GM19328 (cell line): ENCODE measurements at regions not wholly inside any gene's neighbourhood (a gene's known extent, or its start where the extent isn't known, plus 50 kb on each side); places are given as distances from the start of the nearest gene placed in this dataset.
A peak's percentile ranks its signal among the peaks of the same experiment; 100 is the strongest.
"Not testable (repeated sequence)": the region's sequence is repeated elsewhere in the genome, so short reads cannot be mapped to it uniquely, and the experiment has no call there.

Source experiments
- ATAC-seq: cut with Tn5 transposase; IDR thresholded peaks from one replicate; pipeline ENCODE4 v1.9.1; 2021; ENCODE audit warnings: mild to moderate bottlenecking, moderate library complexity; ENCODE audit not compliant: unreplicated experiment

DNA sequence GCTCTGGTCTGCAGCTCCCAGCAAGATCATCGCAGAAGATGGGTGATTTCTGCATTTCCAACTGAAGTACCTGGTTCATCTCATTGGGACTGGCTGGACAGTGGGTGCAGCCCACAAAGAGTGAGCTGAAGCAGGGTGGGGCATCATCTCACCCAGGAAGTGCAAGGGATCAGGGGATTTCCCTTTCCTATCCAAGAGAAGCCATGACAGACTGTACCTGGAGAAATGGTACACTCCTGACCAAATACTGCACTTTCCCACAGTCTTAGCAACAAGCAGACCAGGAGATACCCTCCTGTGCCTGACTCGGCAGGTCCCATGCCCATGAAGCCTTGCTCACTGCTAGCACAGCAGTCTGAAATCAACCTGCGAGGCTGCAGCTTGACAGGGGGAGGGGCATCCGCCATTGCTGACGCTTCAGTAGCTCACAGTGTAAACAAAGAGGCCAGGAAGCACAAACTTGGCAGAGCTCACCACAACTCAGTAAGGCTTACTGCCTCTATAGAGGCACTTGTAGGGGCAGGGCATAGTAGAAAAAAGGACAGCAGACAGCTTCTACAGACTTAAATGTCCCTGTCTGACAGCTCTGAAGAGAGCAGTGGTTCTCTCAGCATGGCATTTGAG is 60.5 kb downstream of the AREG start:
- not testable (repeated sequence) for ATAC-seq

DNA sequence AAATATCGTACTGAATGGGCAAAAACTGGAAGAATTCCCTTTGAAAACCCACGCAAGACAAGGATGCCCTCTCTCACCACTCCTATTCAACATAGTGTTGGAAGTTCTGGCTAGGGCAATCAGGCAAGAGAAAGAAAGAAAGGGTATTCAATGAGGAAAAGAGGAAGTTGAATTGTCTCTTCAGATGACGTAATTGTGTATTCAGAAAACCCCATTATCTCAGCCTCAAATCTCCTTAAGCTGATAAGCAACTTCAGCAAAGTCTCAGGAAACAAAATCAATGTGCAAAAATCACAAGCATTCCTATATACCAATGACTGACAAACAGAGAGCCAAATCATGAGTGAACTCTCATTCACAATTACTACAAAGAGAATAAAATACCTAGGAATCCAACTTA is 64.4 kb downstream of the AREG start:
- not testable (repeated sequence) for ATAC-seq

DNA sequence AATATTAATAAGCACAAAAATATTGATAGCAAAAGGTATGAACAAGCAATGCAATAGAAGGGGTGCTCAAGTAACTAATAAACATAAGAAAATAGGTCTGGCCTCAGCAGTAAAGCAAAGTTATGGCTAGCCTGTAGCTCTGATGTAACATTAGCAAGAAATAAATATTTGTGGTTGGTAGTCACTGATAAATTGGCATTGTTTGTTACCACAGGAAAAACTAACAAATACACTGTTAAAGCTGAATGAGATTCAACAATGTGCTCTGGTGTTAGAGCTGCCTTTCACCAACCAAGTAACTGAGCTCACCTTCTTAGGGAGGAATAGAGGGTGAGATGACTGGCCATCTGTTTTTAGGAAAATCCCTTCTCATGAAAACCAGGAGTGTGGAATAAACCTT is 71.4 kb downstream of the AREG start:
- ATAC-seq: no peak

DNA sequence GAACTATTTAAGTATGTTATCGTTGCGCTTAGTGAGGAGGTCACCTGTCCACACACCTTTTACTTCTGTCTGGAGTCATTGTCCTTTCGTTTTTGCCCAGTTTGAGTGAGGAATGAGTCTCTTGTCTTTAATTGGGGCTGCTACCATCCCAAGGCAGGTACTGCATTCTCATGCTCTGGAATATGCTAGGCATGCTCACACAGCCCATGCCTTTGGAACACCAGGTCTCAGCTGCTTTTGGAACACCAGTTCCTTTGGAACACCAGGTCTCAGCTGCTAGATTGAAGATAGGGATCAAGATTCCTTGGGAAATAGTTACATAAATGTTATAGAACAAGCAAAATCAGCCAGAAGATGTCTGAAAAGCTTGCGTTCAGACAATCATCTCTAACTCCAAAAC is 73.1 kb downstream of the AREG start:
- no peak for ATAC-seq

DNA sequence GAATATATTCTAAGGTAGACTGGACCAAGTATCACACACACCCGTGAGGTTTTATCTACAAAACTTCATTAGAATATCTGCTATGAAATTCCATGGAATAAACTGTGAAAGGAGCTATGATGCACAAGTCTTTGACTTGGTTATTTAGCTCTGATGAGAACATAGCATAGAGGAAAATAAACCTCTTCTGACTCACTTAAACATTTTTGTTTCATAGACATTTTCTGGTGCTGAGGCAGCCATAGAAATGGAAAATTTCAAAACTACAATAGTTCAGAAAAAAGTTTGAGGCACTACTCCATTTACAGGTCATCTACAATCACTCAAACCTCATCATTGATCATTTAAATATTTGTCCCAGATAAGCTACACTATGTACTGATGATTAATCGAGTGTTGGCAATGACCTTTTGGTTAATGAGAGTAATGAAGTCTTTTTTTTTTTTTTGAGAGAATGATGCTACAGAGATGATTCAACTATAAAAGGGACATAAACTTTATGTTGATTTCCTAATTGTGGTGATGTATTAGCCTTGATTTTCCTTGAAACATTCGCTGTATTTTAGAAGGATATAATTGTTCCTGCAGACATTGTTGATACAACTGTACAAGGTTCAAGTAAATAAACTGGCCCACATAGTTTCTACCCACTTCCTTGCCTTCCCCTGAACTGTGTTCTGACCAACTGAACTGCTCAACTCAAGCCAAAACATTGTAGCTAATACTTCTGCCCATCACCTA is 77.5 kb downstream of the AREG start:
- no peak for ATAC-seq

DNA sequence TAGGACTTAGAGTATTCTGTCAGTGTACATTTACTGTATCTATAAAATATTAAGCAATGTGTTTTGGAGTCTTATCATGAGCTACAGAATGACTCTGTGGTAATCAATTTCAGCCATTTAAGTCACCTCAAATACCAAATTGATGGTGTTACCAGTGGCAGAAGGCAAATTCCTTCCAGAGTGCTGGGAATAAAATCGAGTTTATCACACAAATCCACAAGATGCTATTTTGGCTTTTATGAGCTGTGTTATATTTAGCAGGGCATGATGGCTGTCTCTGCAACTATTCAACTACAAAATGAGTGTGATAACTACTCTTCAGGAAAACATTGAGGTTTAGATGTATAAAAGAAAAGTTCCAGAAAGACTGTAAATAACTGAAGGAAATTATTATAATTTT is 78.2 kb downstream of the AREG start:
- no peak for ATAC-seq

DNA sequence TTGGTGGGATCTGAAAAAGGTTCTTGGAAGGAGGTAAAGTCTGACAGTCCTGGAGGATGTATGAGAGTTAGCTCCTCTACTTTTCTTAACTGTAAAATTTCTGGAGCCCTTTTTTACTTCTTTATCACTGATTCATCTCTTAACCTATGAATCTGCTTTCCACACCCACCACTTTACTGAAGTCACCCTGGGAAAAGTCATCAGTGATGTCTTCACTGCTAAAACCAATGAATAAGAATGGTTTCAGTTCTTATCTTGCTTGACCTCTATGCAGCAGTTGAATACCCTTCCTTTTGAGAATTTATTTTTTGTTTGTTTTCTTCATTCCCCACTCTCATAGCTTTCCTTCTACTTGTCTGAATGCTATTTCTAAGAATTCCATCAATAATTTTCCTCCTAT is 80.0 kb downstream of the AREG start:
- no peak for ATAC-seq

DNA sequence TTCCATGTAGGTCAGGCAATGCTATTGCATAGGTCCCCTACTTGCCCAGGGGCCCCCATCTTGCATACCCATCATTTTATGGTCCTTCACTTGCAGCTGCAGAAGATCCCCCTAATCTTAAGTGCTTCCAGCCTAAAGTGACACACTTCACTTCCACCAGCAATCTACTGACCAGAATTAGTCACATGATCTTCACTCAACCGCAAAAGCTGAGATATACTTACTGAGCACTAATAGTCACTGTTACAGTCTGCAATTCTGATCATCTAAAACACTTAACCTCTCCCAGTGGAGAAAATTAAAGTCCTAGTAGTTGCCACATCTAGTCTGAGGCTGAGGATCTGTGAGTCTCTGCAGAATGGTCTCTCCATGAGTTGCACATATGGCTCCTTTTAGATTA is 82.1 kb downstream of the AREG start:
- no peak for ATAC-seq

DNA sequence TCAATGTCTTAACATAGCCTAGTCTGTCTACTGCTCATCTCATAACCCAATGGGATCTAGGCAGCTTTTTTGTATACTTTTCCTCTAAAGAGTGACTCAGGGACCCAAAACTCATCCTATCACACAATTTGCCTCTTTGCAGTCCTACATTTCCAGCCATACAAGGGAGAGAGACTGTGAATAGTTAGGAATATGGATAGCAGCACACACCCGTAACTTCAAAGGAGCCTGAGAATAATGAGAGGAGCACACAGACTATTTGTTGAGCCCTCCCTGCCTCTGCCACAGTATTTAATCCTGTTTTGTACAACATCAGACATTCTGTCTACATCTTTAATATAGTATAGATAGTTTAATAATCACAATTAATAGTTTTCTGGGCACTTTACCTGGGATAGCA is 83.2 kb downstream of the AREG start:
- ATAC-seq: no peak

DNA sequence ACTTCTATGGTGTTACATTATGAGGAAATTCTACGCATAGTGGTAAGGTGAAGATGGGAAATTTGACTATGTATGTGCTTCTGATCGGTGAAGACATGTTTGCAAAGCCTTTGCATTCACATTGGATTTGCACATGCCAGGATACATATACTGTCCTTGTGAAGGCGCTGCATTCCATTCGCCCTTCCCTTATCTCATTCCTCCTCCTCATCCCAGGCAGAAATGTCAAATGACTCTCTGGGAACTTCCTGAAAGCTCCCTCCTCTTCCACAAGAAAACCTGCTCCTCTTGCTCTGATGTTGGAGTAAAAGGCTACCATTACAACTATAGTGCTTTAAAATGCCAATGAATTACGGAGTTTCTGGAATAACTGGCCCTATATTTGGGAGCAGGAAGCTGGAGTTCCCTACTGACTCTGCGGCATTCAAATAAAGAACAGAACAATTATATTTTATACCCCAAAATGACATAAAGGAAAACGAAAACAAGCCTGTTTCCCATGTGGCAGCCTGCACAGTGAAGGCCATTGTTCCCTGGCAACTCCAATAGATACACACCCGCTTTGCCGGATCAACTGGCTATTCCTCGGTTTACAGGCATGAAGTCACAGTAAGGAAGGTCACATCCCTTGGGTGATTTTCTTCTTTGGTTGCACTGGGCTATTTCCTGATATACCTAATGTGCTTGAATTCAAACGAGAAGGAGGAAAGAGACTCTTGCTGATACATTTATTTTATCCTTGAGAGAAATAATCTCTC is 84.5 kb downstream of the AREG start:
- no peak for ATAC-seq

DNA sequence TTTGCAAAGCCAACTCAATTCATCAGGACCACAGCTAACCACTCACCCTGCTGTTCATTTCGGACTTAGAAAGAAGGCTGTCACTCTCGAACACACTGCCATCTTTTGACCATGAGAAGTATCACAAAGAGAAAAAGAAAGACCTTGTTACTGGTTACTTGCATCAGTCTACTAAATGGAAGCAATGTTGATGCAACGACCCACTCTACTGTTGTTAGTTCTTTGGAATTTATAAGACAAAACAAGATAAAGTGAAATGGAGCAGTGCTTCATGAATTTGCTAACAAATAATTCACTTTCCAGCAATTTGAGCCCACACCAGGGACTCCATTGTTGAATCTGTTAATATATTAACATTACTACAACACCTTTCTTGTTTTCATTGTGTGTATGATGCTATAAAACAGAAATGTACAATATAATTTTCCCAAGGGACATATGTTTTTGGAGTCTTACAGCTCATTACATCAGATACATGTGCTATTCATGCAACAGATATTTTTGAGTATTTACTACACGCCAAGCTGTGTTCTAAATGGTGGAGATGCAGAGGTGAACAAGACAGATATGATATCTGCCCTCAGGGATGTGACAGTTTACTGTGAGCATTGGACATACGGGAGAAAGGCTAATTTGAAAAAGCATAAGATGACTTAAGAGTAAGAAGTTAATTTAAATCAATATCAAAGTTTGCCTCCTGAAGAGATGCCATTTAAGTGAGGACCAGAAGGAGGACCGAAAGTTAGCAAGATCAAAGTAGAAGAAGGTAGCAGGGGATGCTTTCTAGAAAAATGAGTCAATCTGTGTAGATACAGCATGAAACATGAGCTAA is 87.2 kb downstream of the AREG start:
- peak; percentile 84 for ATAC-seq

DNA sequence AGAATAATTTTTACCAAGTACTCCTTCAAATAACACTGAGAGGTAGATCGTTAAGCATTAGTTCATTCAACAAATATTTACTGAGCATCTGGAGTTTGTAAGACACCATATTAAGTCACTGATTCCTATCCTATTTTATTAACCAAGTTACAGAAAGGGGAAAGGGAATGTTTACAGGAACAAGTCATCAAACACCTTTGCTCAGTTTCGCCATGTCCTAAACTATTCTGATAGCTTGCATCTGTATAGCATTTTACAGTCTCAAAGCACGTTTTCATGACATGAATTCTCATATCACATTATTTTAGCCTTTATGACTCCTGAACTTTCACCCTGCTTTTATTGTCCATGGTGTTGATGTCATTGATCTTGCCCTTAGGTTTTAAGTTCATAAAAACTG is 89.2 kb downstream of the AREG start:
- no peak for ATAC-seq

DNA sequence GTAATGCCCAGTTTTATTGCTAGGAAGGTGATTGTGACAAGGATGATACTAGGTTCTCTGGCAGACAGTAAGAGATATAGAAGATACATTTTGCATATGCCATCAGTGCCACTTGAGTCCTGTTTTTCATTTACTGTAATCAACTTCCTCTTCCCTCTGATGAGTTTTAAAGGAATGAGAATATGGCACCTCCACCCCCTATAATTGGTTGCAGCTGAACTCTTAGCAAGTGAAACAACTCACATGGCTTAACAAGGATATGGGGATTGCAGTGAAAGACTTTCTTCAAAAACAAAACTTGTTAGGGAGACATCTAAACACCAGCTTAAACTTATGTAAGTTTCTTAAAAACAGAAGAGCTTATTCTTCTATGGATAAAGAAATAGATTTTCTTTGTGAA is 90.0 kb downstream of the AREG start:
- no peak for ATAC-seq

DNA sequence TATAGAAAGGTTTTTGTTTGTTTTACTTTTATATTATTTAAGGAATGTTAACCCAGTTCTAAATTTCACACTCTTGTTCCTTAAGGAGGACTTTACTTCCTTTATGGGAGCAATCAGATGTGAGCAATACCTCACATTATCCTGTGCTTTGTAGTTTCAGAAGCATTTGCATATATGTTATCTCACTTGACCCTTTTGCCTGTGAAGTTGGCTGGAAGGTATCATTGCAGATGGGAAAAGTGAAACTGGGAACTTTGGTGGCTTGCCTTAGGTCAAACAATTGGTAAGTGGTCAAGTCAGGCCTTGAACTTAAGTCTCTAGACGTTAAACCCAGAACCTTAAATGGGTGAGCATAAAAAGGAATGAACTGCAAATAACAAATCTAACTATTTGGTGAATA is 90.6 kb downstream of the AREG start:
- ATAC-seq: no peak

DNA sequence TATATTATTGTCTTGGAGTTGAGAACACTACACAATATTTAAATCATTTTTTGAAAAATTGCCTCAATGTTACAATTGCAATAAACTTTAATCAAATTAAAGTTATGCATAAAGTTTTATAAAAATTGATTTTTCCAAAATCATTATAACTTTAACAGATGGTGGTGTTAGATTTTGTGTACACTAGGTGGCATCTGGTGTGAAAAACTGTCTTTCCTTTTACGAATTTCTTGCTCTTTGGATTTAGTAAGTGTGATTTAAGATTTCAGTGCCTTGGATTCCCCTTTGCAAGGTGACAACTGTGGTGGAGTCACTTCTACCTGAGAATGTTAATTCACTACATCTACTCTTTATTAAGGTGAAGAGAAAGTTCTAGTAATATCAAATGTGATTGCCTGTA is 91.6 kb downstream of the AREG start:
- ATAC-seq: no peak

DNA sequence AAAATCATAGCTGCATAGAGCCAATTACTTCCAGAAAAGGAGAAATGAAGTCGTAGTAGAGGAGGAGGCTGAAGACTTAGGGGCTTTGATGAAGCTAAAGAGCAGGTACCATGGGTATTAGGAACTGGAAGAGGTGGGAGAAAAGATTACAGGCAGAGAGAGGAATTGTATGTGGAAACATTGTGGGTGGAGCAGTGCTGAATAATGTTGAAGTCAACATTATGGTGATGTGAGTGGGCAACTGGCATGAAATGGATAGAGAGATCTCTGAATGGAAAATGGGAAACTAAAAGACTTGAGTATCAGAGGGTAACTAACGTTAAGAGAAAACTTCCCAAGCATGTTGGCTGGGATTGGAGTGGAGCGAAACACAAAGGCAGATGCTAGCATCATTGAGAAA is 92.5 kb downstream of the AREG start:
- ATAC-seq: no peak

DNA sequence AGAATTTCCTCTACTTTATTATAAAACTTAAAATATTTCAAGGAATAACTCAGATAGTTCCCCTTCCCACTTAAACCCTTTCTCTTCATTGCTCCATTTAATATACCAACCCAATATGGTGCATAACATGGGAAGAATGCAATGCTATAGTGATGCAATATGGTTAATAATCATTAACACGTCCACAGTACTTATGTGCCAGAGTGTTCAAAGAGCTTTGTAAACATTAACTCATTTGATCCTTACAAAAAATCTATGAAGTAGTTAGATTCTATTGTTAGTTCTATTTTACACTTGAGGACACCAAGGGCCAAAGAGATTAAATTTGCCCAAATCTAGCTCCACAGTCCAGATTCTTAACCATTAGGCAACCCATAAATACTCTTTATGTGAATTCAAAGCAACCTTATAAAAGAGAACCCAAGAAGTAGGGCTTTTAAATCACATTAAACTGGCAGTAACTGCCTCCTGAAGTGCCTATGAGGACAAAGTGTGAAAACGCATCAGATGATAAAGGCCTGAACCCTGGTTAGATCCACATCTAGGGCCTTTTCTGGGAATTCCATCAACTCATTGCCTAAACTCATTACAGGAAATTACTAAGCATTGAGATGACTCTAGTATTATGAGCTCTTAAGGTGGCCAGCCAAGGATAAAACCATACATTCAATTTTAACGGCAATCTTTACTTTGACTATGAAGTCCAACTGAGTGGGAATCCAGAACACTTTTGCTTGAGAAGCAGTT is 94.3 kb downstream of the AREG start:
- ATAC-seq: no peak

DNA sequence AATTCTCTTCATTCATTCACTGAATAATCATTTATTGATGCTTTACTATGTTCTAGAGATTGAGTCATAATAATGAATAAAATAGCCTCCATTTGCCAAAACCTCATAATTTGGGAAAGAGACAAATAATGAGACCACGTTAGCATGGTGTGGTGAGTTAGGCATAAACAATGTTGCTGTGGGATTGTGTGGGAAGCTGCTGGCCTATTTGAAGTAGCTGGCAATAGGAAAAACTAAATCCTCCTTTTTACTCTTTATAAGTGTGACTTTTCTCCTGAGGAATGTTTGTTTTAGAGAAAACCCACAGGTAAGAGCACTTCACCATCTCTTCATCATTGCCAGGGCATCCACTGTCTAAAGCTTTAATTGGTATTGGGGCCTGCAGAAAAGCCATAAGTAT is 95.3 kb downstream of the AREG start:
- no peak for ATAC-seq

DNA sequence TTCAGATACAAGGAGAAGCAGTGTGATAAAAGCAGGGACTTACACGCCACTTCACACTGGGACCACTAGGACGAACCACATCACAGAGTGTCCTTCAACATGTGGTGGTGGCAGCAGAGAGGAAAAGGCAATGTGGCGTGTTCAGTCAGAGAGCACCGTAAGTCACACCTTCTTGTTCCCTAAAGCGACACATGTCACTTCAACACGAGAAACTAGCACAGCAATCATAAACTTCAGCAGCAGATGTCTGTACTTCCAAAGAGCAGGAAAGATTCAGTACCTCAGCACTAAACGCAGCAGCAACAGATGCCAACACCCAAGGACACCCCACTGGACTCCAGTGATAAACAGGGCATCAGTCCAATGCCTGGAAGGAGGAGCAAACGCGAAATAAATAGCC is 96.7 kb downstream of the AREG start:
- ATAC-seq: no peak

DNA sequence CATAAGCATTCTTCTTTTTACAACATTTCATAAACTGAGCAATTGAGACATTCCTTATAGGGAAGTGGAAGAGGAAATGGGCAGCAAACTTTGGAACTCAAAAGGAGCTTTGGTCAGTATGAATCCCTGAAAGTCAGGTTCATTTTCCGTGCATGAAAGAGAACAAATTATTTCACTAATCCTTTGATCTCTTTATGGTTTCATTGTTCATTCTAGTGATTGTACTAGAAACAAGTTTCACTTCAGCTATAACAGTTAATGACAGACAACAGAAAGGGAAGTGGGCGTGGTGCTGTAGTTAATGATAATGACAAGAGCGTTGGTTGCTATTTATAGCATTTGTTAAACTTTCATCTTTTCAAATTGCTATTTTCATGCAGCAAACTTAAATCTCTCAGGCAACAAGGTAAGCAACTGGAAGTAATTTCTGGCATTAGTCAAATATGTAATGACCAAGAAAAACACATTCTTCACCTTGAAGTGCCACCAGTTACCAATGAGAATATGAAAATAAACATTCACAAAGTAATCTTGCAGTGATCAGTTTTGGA is 98.4 kb downstream of the AREG start:
- peak; percentile 64 for ATAC-seq
